Activated naive CD4-positive, alpha-beta T cell treated with anti-CD3 and anti-CD28 coated beads, Interleukin-2, amount 50 U/mL, for 72 hours (primary cell): ENCODE measurements at regions not wholly inside any gene's neighbourhood (a gene's known extent, or its start where the extent isn't known, plus 50 kb on each side); places are given as distances from the start of the nearest gene placed in this dataset.
"Not testable (repeated sequence)": the region's sequence is repeated elsewhere in the genome, so short reads cannot be mapped to it uniquely, and the experiment has no call there.

ENCODE experiments used
- ATAC-seq, 2 donors: fragments of 150-1000 bp; cut with Tn5 transposase; 2 replicates each; pipeline ENCODE4 v1.10.0; 2021; ENCODE audit warnings: mild to moderate bottlenecking in 2 of 2, moderate library complexity in 2 of 2
- DNase-seq, 2 donors: peaks; one replicate each; pipeline ENCODE4 v3.0.0; 2021 to 2022; ENCODE audit warnings: low spot score in 2 of 2
- H3K27ac Mint-ChIP-seq, 2 donors: one replicate each; pipeline ENCODE4 v1.8.0; 2022; ENCODE audit warnings: mild to moderate bottlenecking in 2 of 2, mixed read lengths in 2 of 2
- H3K36me3 Mint-ChIP-seq, 2 donors: one replicate each; pipeline ENCODE4 v1.8.0; 2022; ENCODE audit warnings: mixed read lengths in 2 of 2
- H3K9me3 Mint-ChIP-seq, 2 donors: one replicate each; pipeline ENCODE4 v1.8.0; 2022; ENCODE audit warnings: mixed read lengths in 2 of 2

DNA sequence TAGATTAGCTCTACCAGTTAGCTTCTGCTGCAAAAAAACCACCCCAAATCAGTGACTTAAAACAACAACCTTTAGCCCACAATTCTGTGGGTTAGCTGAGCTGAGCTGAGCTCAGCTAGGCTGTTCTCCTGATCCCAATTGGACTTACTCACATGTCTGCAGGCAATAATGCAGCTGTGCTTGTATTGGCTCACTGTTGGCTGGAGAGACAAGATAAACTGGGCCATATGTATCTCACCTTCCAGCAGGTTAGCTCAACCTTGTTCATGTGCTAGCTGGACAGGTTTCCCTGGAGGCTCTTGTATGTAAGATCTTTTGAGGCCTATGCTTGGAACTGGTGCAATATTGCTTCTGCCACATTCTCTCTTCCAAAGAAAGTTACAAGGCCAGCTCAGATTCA lies 261.5 kb upstream of the ADGRL3 start:
- Mint-ChIP-seq H3K9me3 (no peaks in the 10 kb centered on the region), H3K27ac (no peak overlapping the region), H3K36me3 (no peaks in the 10 kb centered on the region)
- DNase-seq (no peak), ATAC-seq (no peak)

- ATAC-seq, result no peak
- Mint-ChIP-seq H3K27ac (no peak overlapping the region), H3K9me3 (peaks cover 9 to 10% of the 10 kb centered on the region in 2 donors), H3K36me3 (no peaks in the 10 kb centered on the region)
- no peak for DNase-seq
Observed at GRCh38 chr4:60944060-60944459, 256.1 kb upstream of the ADGRL3 start.

DNA sequence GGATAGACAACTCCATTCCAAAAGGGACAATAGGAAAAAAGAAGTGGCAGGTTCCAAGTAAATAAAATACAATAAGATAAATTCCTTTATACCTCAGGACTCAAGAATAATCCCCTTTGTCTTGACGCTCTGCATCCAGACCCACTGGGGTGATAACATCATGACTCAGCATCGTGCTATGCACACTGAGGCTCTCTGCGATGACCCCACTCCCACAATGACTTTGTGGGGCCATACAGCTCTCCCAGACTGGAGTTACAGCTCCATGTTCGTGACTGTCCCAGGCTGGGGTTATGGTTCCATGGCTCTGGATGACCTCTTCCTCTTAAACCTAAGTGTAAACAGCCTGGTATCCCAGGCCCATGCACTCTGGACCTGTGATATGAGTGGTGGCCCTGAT lies 254.5 kb upstream of the ADGRL3 start:
- no peak for ATAC-seq
- Mint-ChIP-seq H3K9me3 (peaks cover 16% of the 10 kb centered on the region in 2 donors), H3K27ac (no peak overlapping the region), H3K36me3 (no peaks in the 10 kb centered on the region)
- no peak for DNase-seq

DNA sequence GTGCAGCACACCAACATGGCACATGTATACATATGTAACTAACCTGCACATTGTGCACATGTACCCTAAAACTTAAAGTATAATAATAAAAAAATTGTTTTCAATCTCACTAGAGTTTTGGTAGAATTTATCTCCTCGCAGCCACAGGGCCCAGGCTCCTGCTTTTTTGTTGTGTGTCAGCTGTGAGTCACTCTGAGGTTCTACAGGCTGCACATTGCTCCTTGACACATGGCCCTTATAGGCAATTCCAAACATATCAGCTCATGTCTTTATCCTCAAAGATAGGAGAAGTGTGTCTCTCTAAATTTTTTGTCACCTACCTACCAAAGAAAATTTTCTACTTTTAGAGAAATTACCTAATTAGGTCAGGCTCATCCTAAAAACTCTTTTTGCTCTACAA lies 252.1 kb upstream of the ADGRL3 start:
- DNase-seq (no peak), ATAC-seq (no peak)
- H3K9me3 Mint-ChIP-seq, result peaks cover 16% of the 10 kb centered on the region in 2 donors
- no peaks in the 10 kb centered on the region for H3K36me3 Mint-ChIP-seq
- H3K27ac Mint-ChIP-seq, result no peak overlapping the region

GRCh38 chr4:60952921-60953320 lies 247.2 kb upstream of the ADGRL3 start:
- Mint-ChIP-seq H3K36me3 (peaks cover 0 to 5% of the 10 kb centered on the region in 2 donors), H3K9me3 (peaks cover 22 to 28% of the 10 kb centered on the region in 2 donors), H3K27ac (no peak overlapping the region)
- no peak for ATAC-seq
- DNase-seq, result no peak

GRCh38 chr4:60953826-60954225 lies 246.3 kb upstream of the ADGRL3 start:
- H3K9me3 Mint-ChIP-seq, result peaks cover 22 to 28% of the 10 kb centered on the region in 2 donors
- no peak overlapping the region for H3K27ac Mint-ChIP-seq
- H3K36me3 Mint-ChIP-seq, result peaks cover 0 to 5% of the 10 kb centered on the region in 2 donors
- DNase-seq, result no peak
- no peak for ATAC-seq

- ATAC-seq, result no peak
- peaks cover 6 to 12% of the 10 kb centered on the region in 2 donors for H3K9me3 Mint-ChIP-seq
- H3K36me3 Mint-ChIP-seq, result no peaks in the 10 kb centered on the region
- no peak overlapping the region for H3K27ac Mint-ChIP-seq
- no peak for DNase-seq
Observed at GRCh38 chr4:60962286-60962685, 237.8 kb upstream of the ADGRL3 start.

GRCh38 chr4:60981534-60981933 lies 218.6 kb upstream of the ADGRL3 start:
- Mint-ChIP-seq H3K36me3 (peaks cover 0 to under 1% of the 10 kb centered on the region in 2 donors), H3K9me3 (peaks cover 16 to 21% of the 10 kb centered on the region in 2 donors), H3K27ac (no peak overlapping the region)
- DNase-seq (no peak), ATAC-seq (no peak)

DNA sequence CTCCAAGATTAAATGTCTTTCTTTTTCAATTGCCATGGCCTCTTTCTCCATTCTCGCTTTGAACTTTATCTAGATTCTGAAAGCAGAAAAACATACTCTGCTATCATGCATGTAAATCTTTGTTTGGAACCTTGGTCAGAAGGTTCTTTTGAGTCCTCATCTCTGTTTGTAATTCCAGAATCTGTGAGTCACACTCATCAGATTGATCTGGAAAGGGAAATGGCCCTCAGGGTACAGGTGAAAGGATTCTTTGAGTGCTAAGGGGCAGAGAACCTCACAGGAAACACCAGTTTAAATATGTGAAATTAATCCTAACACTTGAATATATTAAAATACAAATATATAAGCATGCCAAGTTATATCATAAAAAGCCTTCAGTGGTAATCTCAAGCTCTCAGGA lies 211.0 kb upstream of the ADGRL3 start:
- H3K27ac Mint-ChIP-seq, result no peak overlapping the region
- DNase-seq, result no peak
- no peak for ATAC-seq
- H3K9me3 Mint-ChIP-seq, result peaks cover 26 to 30% of the 10 kb centered on the region in 2 donors
- no peaks in the 10 kb centered on the region for H3K36me3 Mint-ChIP-seq

GRCh38 chr4:60992037-60992436 lies 208.1 kb upstream of the ADGRL3 start:
- DNase-seq, result no peak
- peaks cover 19 to 23% of the 10 kb centered on the region in 2 donors for H3K9me3 Mint-ChIP-seq
- no peak overlapping the region for H3K27ac Mint-ChIP-seq
- ATAC-seq, result no peak
- no peaks in the 10 kb centered on the region for H3K36me3 Mint-ChIP-seq

- Mint-ChIP-seq H3K36me3 (peaks cover 0 to 13% of the 10 kb centered on the region in 2 donors), H3K27ac (no peak overlapping the region), H3K9me3 (peaks cover 21 to 35% of the 10 kb centered on the region in 2 donors)
- ATAC-seq (no peak), DNase-seq (no peak)
Observed at GRCh38 chr4:61003301-61003700, 196.8 kb upstream of the ADGRL3 start.

- no peak for ATAC-seq
- Mint-ChIP-seq H3K36me3 (peaks cover 0 to 9% of the 10 kb centered on the region in 2 donors), H3K27ac (no peak overlapping the region), H3K9me3 (peaks cover 21 to 38% of the 10 kb centered on the region in 2 donors)
- DNase-seq, result no peak
Observed at GRCh38 chr4:61004651-61005170, 195.4 kb upstream of the ADGRL3 start.

- Mint-ChIP-seq H3K27ac (no peak overlapping the region), H3K36me3 (peaks cover 6 to 10% of the 10 kb centered on the region in 2 donors), H3K9me3 (peaks cover 28 to 35% of the 10 kb centered on the region in 2 donors)
- no peak for DNase-seq
- no peak for ATAC-seq
Observed at GRCh38 chr4:61011051-61011450, 189.1 kb upstream of the ADGRL3 start.

DNA sequence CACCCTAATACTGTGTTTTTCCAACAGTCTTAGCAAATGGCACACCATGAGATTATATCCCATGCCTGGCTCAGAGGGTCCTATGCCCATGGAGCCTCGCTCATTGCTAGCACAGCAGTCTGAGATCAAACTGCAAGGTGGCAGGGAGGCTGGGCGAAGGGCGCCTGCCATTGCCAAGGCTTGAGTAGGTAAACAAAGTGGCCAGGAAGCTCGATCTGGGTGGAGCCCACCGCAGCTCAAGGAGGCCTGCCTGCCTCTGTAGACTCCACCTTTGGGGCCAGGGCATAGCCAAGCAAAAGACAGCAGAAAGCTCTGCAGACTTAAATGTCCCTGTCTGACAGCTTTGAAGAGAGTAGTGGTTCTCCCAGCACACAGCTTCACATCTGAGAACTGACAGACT lies 188.2 kb upstream of the ADGRL3 start:
- not testable (repeated sequence) for H3K27ac Mint-ChIP-seq, ATAC-seq, DNase-seq
- Mint-ChIP-seq H3K36me3 (peaks cover 6 to 10% of the 10 kb centered on the region in 2 donors), H3K9me3 (peaks cover 31 to 34% of the 10 kb centered on the region in 2 donors)

GRCh38 chr4:61024610-61025009 lies 175.5 kb upstream of the ADGRL3 start:
- no peak overlapping the region for H3K27ac Mint-ChIP-seq
- DNase-seq, result no peak
- no peak for ATAC-seq
- peaks cover 29 to 37% of the 10 kb centered on the region in 2 donors for H3K9me3 Mint-ChIP-seq
- no peaks in the 10 kb centered on the region for H3K36me3 Mint-ChIP-seq

- peaks cover 9 to 13% of the 10 kb centered on the region in 2 donors for H3K9me3 Mint-ChIP-seq
- no peaks in the 10 kb centered on the region for H3K36me3 Mint-ChIP-seq
- DNase-seq, result no peak
- no peak overlapping the region for H3K27ac Mint-ChIP-seq
- no peak for ATAC-seq
Observed at GRCh38 chr4:61027939-61028338, 172.2 kb upstream of the ADGRL3 start.

- Mint-ChIP-seq H3K27ac (no peak overlapping the region), H3K36me3 (no peaks in the 10 kb centered on the region), H3K9me3 (peaks cover 9 to 14% of the 10 kb centered on the region in 2 donors)
- ATAC-seq, result no peak
- DNase-seq, result no peak
Observed at GRCh38 chr4:61036071-61036684, 163.9 kb upstream of the ADGRL3 start.

DNA sequence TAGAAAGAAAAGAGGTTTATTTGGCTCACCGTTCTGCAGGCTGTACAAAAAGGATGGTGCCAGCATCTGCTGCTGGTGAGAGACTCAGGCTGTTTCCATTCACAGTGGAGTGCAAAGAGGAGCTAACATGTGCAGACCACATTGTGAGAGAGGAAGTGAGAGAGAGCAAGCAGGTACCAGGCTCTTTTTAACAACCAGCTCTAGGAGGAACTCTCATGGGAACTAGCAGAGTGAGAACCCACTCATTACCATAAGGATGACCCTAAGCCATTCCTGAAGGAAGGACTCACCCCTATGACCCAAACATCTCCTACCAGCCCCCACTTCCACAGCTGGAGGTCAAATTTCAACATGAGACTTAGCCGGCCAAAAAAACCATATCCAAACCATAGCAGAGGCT lies 158.6 kb upstream of the ADGRL3 start:
- Mint-ChIP-seq H3K36me3 (no peaks in the 10 kb centered on the region), H3K27ac (no peak overlapping the region), H3K9me3 (peaks cover 5 to 20% of the 10 kb centered on the region in 2 donors)
- ATAC-seq, result no peak
- DNase-seq, result no peak
